Panc1 (cell line): ENCODE measurements at regions not wholly inside any gene's neighbourhood (a gene's known extent, or its start where the extent isn't known, plus 50 kb on each side); places are given as distances from the start of the nearest gene placed in this dataset.

Experiments
- ATAC-seq: fragments of 200-7000 bp; cut with Tn5 transposase; 2 replicates; pipeline ENCODE4 v1.9.1; 2020; ENCODE audit warnings: mild to moderate bottlenecking, moderate library complexity
- BruUV-seq: library from RNA; stranded (reverse); fragments of 400-500 nt; replicated peaks from 2 replicates; lab custom pipeline; 2021; lab: Mats Ljungman, UMichigan
- CTCF ChIA-PET: fragments of 300-600 bp; sonication (Branson Sonifier 250); formaldehyde crosslinking; loops from one replicate; lab custom pipeline; 2022; ENCODE audit warnings: antibody characterized with exemption; lab: Charles Lee
- POLR2A ChIA-PET: fragments of 300-600 bp; sonication (Branson Sonifier 250); formaldehyde crosslinking; loops from one replicate; lab custom pipeline; 2022; ENCODE audit warnings: antibody characterized with exemption; lab: Charles Lee
- DNase-seq: peaks from one replicate; pipeline ENCODE4 v3.0.0-alpha.2; 2010; ENCODE audit warnings: low read depth, low spot score
- H3K27ac ChIP-seq: 2 replicates; pipeline ENCODE4 v1.5.1; 2011; ENCODE audit warnings: mild to moderate bottlenecking, low read length, inconsistent platforms
- H3K27me3 ChIP-seq: fragments of 200-500 bp; sonication (Bioruptor generic); 2 replicates; pipeline ENCODE4 v1.6.0; 2014; ENCODE audit warnings: low read length, inconsistent platforms; ENCODE audit not compliant: control insufficient read depth, insufficient read depth
- H3K36me3 ChIP-seq: fragments of 200-500 bp; sonication (Bioruptor generic); 2 replicates; pipeline ENCODE4 v1.5.1; 2014; ENCODE audit warnings: inconsistent platforms, mild to moderate bottlenecking, low read length, moderate library complexity; ENCODE audit not compliant: control insufficient read depth, insufficient read depth
- H3K4me1 ChIP-seq: 2 replicates; pipeline ENCODE4 v1.5.1; 2011; ENCODE audit warnings: inconsistent platforms, mild to moderate bottlenecking, low read length, moderate library complexity; ENCODE audit not compliant: control insufficient read depth, insufficient read depth
- H3K4me3 ChIP-seq, 2 experiments: 2 replicates each; pipeline ENCODE4 v1.5.1; 2011 to 2012; ENCODE audit warnings: low read depth in 2 of 2, low read length in 2 of 2, mild to moderate bottlenecking in 2 of 2, inconsistent platforms in 1 of 2, moderate library complexity in 1 of 2
- H3K9me3 ChIP-seq: fragments of 200-500 bp; sonication (Bioruptor generic); 2 replicates; pipeline ENCODE4 v1.5.1; 2014; ENCODE audit warnings: low read depth, mild to moderate bottlenecking, inconsistent platforms, low read length, moderate library complexity; ENCODE audit not compliant: control insufficient read depth, insufficient read depth
- CTCF ChIP-seq: fragments of 450-650 bp; IDR thresholded peaks from 2 replicates; pipeline ENCODE4 v1.5.1; 2017; ENCODE audit warnings: mild to moderate bottlenecking
- POLR2AphosphoS5 ChIP-seq: IDR thresholded peaks from 2 replicates; pipeline ENCODE4 v1.6.1; 2012; ENCODE audit warnings: mild to moderate bottlenecking, low read depth, low read length, moderate library complexity
- SIN3A ChIP-seq: IDR thresholded peaks from 2 replicates; pipeline ENCODE4 v1.6.1; 2012; ENCODE audit warnings: low read depth, mild to moderate bottlenecking, low read length, moderate library complexity, borderline replicate concordance; ENCODE audit not compliant: insufficient read depth
- TCF7L2 ChIP-seq: IDR thresholded peaks from 2 replicates; pipeline ENCODE4 v1.6.1; 2011; ENCODE audit warnings: mild to moderate bottlenecking, low read depth, low read length, inconsistent platforms
- in situ Hi-C: cut with HindIII; loops from 2 replicates; pipeline ENCODE4 v1.10.0; 2016; ENCODE audit warnings: low sequenced_read_pairs, low pct_unique_long_range_greater_than_20kb
- intact Hi-C: fragments of 100-400 bp; cut with micrococcal nuclease; formaldehyde crosslinking; loops from one replicate; pipeline ENCODE4 v1.10.0; 2022; ENCODE audit not compliant: unreplicated experiment
- TF ChIP-seq, protein P1 (sequence below), 2 experiments: IDR thresholded peaks; 2 replicates each; pipeline ENCODE4 v1.6.1; 2011 to 2012; ENCODE audit warnings: low read depth in 2 of 2, control low read depth in 1 of 2, low read length in 1 of 2, mild to moderate bottlenecking in 1 of 2, moderate library complexity in 1 of 2; ENCODE audit not compliant: insufficient read depth in 1 of 2

- intact Hi-C loops, result no loop called here
- H3K36me3 ChIP-seq, result no peaks in the 10 kb centered on the region
- no TSS peak for BruUV-seq
- TF ChIP-seq POLR2AphosphoS5 (no peak), TCF7L2 (no peak), SIN3A (no peak), CTCF (no peak)
- TF ChIP-seq, protein P1, sequence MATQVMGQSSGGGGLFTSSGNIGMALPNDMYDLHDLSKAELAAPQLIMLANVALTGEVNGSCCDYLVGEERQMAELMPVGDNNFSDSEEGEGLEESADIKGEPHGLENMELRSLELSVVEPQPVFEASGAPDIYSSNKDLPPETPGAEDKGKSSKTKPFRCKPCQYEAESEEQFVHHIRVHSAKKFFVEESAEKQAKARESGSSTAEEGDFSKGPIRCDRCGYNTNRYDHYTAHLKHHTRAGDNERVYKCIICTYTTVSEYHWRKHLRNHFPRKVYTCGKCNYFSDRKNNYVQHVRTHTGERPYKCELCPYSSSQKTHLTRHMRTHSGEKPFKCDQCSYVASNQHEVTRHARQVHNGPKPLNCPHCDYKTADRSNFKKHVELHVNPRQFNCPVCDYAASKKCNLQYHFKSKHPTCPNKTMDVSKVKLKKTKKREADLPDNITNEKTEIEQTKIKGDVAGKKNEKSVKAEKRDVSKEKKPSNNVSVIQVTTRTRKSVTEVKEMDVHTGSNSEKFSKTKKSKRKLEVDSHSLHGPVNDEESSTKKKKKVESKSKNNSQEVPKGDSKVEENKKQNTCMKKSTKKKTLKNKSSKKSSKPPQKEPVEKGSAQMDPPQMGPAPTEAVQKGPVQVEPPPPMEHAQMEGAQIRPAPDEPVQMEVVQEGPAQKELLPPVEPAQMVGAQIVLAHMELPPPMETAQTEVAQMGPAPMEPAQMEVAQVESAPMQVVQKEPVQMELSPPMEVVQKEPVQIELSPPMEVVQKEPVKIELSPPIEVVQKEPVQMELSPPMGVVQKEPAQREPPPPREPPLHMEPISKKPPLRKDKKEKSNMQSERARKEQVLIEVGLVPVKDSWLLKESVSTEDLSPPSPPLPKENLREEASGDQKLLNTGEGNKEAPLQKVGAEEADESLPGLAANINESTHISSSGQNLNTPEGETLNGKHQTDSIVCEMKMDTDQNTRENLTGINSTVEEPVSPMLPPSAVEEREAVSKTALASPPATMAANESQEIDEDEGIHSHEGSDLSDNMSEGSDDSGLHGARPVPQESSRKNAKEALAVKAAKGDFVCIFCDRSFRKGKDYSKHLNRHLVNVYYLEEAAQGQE (IDR thresholded peaks at IDR 0.05; ENCODE audit: insufficient read depth in 1 of 2, low read depth in 2 of 2, low read length in 1 of 2), result no peak
- H3K27ac ChIP-seq, result no peak overlapping the region
- POLR2A ChIA-PET, result no interaction called here
- H3K9me3 ChIP-seq, result no peaks in the 10 kb centered on the region
- CTCF ChIA-PET, result no interaction called here
- H3K4me3 ChIP-seq, result no peak overlapping the region
- DNase-seq, result no peak
- H3K27me3 ChIP-seq, result no peaks in the 10 kb centered on the region
- no peaks in the 10 kb centered on the region for H3K4me1 ChIP-seq
- no peak for ATAC-seq
- in situ Hi-C loops, result no loop called here
Measured at GRCh38 chr13:111006506-111007031, 91.7 kb upstream of the ANKRD10 start.

- ChIA-PET POLR2A (no interaction called here), CTCF (interaction anchor here (0.7 kb wide), 1 partner anchor 14 kb away, joined by 3 read pairs; no protein-coding TSS in a partner anchor)
- DNase-seq (no peak), ATAC-seq (no peak)
- in situ Hi-C loops (no loop called here), intact Hi-C loops (no loop called here)
- no peaks in the 10 kb centered on the region for H3K27me3 ChIP-seq
- no peak overlapping the region for H3K27ac ChIP-seq
- no peaks in the 10 kb centered on the region for H3K36me3 ChIP-seq
- TF ChIP-seq POLR2AphosphoS5 (no peak), CTCF (no peak), TCF7L2 (no peak), SIN3A (no peak)
- TF ChIP-seq, protein P1 (IDR thresholded peaks at IDR 0.05; ENCODE audit: insufficient read depth in 1 of 2, low read depth in 2 of 2, low read length in 1 of 2), result no peak
- no peaks in the 10 kb centered on the region for H3K4me1 ChIP-seq
- no TSS peak for BruUV-seq
- no peak overlapping the region for H3K4me3 ChIP-seq
- H3K9me3 ChIP-seq, result no peaks in the 10 kb centered on the region
Measured at GRCh38 chr13:111005808-111006505, 91.1 kb upstream of the ANKRD10 start.
